ENCODE measurements at regions not wholly inside any gene's neighbourhood (a gene's known extent, or its start where the extent isn't known, plus 50 kb on each side); places are given as distances from the start of the nearest gene placed in this dataset.
"Not testable (repeated sequence)": the region's sequence is repeated elsewhere in the genome, so short reads cannot be mapped to it uniquely, and the experiment has no call there.

- no peaks in the 10 kb centered on the region for H3K4me1 ChIP-seq (ENCODE audit: control insufficient read depth, insufficient read depth, low read length, unreplicated experiment)
- H3K27ac ChIP-seq (ENCODE audit: low read depth, low read length), result no peak overlapping the region
- H3K27me3 ChIP-seq (ENCODE audit: insufficient read depth, low read length), result no peaks in the 10 kb centered on the region
- no peak overlapping the region for H3K4me3 ChIP-seq (ENCODE audit: low read depth, low read length)
- H2AFZ ChIP-seq (ENCODE audit: low read length, unreplicated experiment), result no peak overlapping the region
- no peaks in the 10 kb centered on the region for H3K79me2 ChIP-seq (ENCODE audit: control insufficient read depth, insufficient read depth, low read length, unreplicated experiment)
- H3K36me3 ChIP-seq (ENCODE audit: insufficient read depth, low read length), result no peaks in the 10 kb centered on the region
Measured at GRCh38 chr1:30460661-30461060, 262.7 kb downstream of the MATN1 start.

- not testable (repeated sequence) for H3K4me1 ChIP-seq (ENCODE audit: control insufficient read depth, insufficient read depth, low read length, unreplicated experiment); H3K36me3 ChIP-seq (ENCODE audit: insufficient read depth, low read length); H2AFZ ChIP-seq (ENCODE audit: low read length, unreplicated experiment); H3K27ac ChIP-seq (ENCODE audit: low read depth, low read length); H3K4me3 ChIP-seq (ENCODE audit: low read depth, low read length); H3K27me3 ChIP-seq (ENCODE audit: insufficient read depth, low read length); H3K79me2 ChIP-seq (ENCODE audit: control insufficient read depth, insufficient read depth, low read length, unreplicated experiment)
Measured at GRCh38 chr1:30458730-30459485, 264.5 kb downstream of the MATN1 start.

- Histone ChIP-seq H3K27ac (ENCODE audit: low read depth, low read length) (no peak overlapping the region), H3K4me3 (ENCODE audit: low read depth, low read length) (no peak overlapping the region), H3K36me3 (ENCODE audit: insufficient read depth, low read length) (no peaks in the 10 kb centered on the region), H3K4me1 (ENCODE audit: control insufficient read depth, insufficient read depth, low read length, unreplicated experiment) (no peaks in the 10 kb centered on the region), H3K79me2 (ENCODE audit: control insufficient read depth, insufficient read depth, low read length, unreplicated experiment) (no peaks in the 10 kb centered on the region), H3K27me3 (ENCODE audit: insufficient read depth, low read length) (no peaks in the 10 kb centered on the region), H2AFZ (ENCODE audit: low read length, unreplicated experiment) (no peak overlapping the region)
Measured at GRCh38 chr1:30452925-30453324, 270.5 kb downstream of the MATN1 start.

- no peaks in the 10 kb centered on the region for H3K4me1 ChIP-seq (ENCODE audit: control insufficient read depth, insufficient read depth, low read length, unreplicated experiment)
- H3K4me3 ChIP-seq (ENCODE audit: low read depth, low read length), result no peak overlapping the region
- no peak overlapping the region for H2AFZ ChIP-seq (ENCODE audit: low read length, unreplicated experiment)
- no peaks in the 10 kb centered on the region for H3K27me3 ChIP-seq (ENCODE audit: insufficient read depth, low read length)
- H3K27ac ChIP-seq (ENCODE audit: low read depth, low read length), result no peak overlapping the region
- no peaks in the 10 kb centered on the region for H3K79me2 ChIP-seq (ENCODE audit: control insufficient read depth, insufficient read depth, low read length, unreplicated experiment)
- no peaks in the 10 kb centered on the region for H3K36me3 ChIP-seq (ENCODE audit: insufficient read depth, low read length)
Measured at GRCh38 chr1:30452170-30452569, 271.2 kb downstream of the MATN1 start.

- Histone ChIP-seq H2AFZ (ENCODE audit: low read length, unreplicated experiment) (no peak overlapping the region), H3K79me2 (ENCODE audit: control insufficient read depth, insufficient read depth, low read length, unreplicated experiment) (no peaks in the 10 kb centered on the region), H3K4me3 (ENCODE audit: low read depth, low read length) (no peak overlapping the region), H3K36me3 (ENCODE audit: insufficient read depth, low read length) (no peaks in the 10 kb centered on the region), H3K27me3 (ENCODE audit: insufficient read depth, low read length) (no peaks in the 10 kb centered on the region), H3K27ac (ENCODE audit: low read depth, low read length) (no peak overlapping the region), H3K4me1 (ENCODE audit: control insufficient read depth, insufficient read depth, low read length, unreplicated experiment) (no peaks in the 10 kb centered on the region)
Measured at GRCh38 chr1:30451532-30452125, 271.8 kb downstream of the MATN1 start.

GRCh38 chr1:30450818-30451233 lies 272.6 kb downstream of the MATN1 start:
- Histone ChIP-seq H3K36me3 (ENCODE audit: insufficient read depth, low read length) (no peaks in the 10 kb centered on the region), H3K79me2 (ENCODE audit: control insufficient read depth, insufficient read depth, low read length, unreplicated experiment) (no peaks in the 10 kb centered on the region), H3K27ac (ENCODE audit: low read depth, low read length) (no peak overlapping the region), H2AFZ (ENCODE audit: low read length, unreplicated experiment) (no peak overlapping the region), H3K27me3 (ENCODE audit: insufficient read depth, low read length) (no peaks in the 10 kb centered on the region), H3K4me3 (ENCODE audit: low read depth, low read length) (no peak overlapping the region), H3K4me1 (ENCODE audit: control insufficient read depth, insufficient read depth, low read length, unreplicated experiment) (no peaks in the 10 kb centered on the region)

GRCh38 chr1:30450148-30450817 lies 273.1 kb downstream of the MATN1 start:
- Histone ChIP-seq H3K4me1 (ENCODE audit: control insufficient read depth, insufficient read depth, low read length, unreplicated experiment) (no peaks in the 10 kb centered on the region), H2AFZ (ENCODE audit: low read length, unreplicated experiment) (no peak overlapping the region), H3K27ac (ENCODE audit: low read depth, low read length) (no peak overlapping the region), H3K36me3 (ENCODE audit: insufficient read depth, low read length) (no peaks in the 10 kb centered on the region), H3K4me3 (ENCODE audit: low read depth, low read length) (no peak overlapping the region), H3K27me3 (ENCODE audit: insufficient read depth, low read length) (no peaks in the 10 kb centered on the region), H3K79me2 (ENCODE audit: control insufficient read depth, insufficient read depth, low read length, unreplicated experiment) (no peaks in the 10 kb centered on the region)

- Histone ChIP-seq H3K4me1 (ENCODE audit: control insufficient read depth, insufficient read depth, low read length, unreplicated experiment) (no peaks in the 10 kb centered on the region), H2AFZ (ENCODE audit: low read length, unreplicated experiment) (no peak overlapping the region), H3K4me3 (ENCODE audit: low read depth, low read length) (no peak overlapping the region), H3K79me2 (ENCODE audit: control insufficient read depth, insufficient read depth, low read length, unreplicated experiment) (no peaks in the 10 kb centered on the region), H3K27ac (ENCODE audit: low read depth, low read length) (no peak overlapping the region), H3K36me3 (ENCODE audit: insufficient read depth, low read length) (no peaks in the 10 kb centered on the region), H3K27me3 (ENCODE audit: insufficient read depth, low read length) (no peaks in the 10 kb centered on the region)
Measured at GRCh38 chr1:30449428-30450147, 273.8 kb downstream of the MATN1 start.

- Histone ChIP-seq H3K27me3 (ENCODE audit: insufficient read depth, low read length) (no peaks in the 10 kb centered on the region), H3K27ac (ENCODE audit: low read depth, low read length) (no peak overlapping the region), H3K4me3 (ENCODE audit: low read depth, low read length) (no peak overlapping the region), H3K4me1 (ENCODE audit: control insufficient read depth, insufficient read depth, low read length, unreplicated experiment) (no peaks in the 10 kb centered on the region), H3K36me3 (ENCODE audit: insufficient read depth, low read length) (no peaks in the 10 kb centered on the region), H3K79me2 (ENCODE audit: control insufficient read depth, insufficient read depth, low read length, unreplicated experiment) (no peaks in the 10 kb centered on the region), H2AFZ (ENCODE audit: low read length, unreplicated experiment) (no peak overlapping the region)
Measured at GRCh38 chr1:30449003-30449402, 274.4 kb downstream of the MATN1 start.

GRCh38 chr1:30447701-30448100 lies 275.7 kb downstream of the MATN1 start:
- Histone ChIP-seq H3K4me1 (ENCODE audit: control insufficient read depth, insufficient read depth, low read length, unreplicated experiment) (no peaks in the 10 kb centered on the region), H3K4me3 (ENCODE audit: low read depth, low read length) (no peak overlapping the region), H3K79me2 (ENCODE audit: control insufficient read depth, insufficient read depth, low read length, unreplicated experiment) (no peaks in the 10 kb centered on the region), H3K27ac (ENCODE audit: low read depth, low read length) (no peak overlapping the region), H3K27me3 (ENCODE audit: insufficient read depth, low read length) (no peaks in the 10 kb centered on the region), H2AFZ (ENCODE audit: low read length, unreplicated experiment) (no peak overlapping the region), H3K36me3 (ENCODE audit: insufficient read depth, low read length) (no peaks in the 10 kb centered on the region)

All from ACC112 (cell line).